ENCODE measurements at regions not wholly inside any gene's neighbourhood (a gene's known extent, or its start where the extent isn't known, plus 50 kb on each side); places are given as distances from the start of the nearest gene placed in this dataset.

GRCh38 chr3:145951441-145951840 lies 209.5 kb downstream of the PLOD2 start:
- no peaks in the 10 kb centered on the region for H3K27me3 ChIP-seq (ENCODE audit: control insufficient read depth in 2 of 2, insufficient read depth in 2 of 2, low read length in 2 of 2)
- H3K9ac ChIP-seq (ENCODE audit: insufficient read depth, low read length, poor library complexity, severe bottlenecking) = no peak overlapping the region
- TF ChIP-seq CTCF (IDR thresholded peaks at IDR 0.05) = no peak
- no peaks in the 10 kb centered on the region for H3K4me1 ChIP-seq (ENCODE audit: control insufficient read depth in 1 of 2, insufficient read depth in 2 of 2, low read length in 2 of 2)
- H3K4me3 ChIP-seq (replicated peaks in 1 of 3; ENCODE audit: low read depth in 2 of 3, low read length in 3 of 3) = no peak overlapping the region
- H3K27ac Mint-ChIP-seq = no peak overlapping the region
- H3K4me2 ChIP-seq (replicated peaks; ENCODE audit: extremely low read depth, low read length, poor library complexity, severe bottlenecking) = no peak overlapping the region
- H3K27ac ChIP-seq (ENCODE audit: low read depth in 1 of 2, low read length in 2 of 2) = no peak overlapping the region
- H4K20me1 ChIP-seq (ENCODE audit: insufficient read depth, low read length) = no peaks in the 10 kb centered on the region
- no peaks in the 10 kb centered on the region for H3K36me3 ChIP-seq (replicated peaks in 1 of 2; ENCODE audit: control insufficient read depth in 1 of 2, insufficient read depth in 2 of 2, low read length in 2 of 2)
- intact Hi-C loops (cut with micrococcal nuclease) = no loop called here
- no peak for DNase-seq
- no peaks in the 10 kb centered on the region for H3K36me3 Mint-ChIP-seq
- peaks cover 0 to 5% (median 2%) of the 10 kb centered on the region in 7 donors for H3K9me3 Mint-ChIP-seq
- WGBS (ENCODE audit: insufficient coverage) = no CpG with 5 or more reads among the region's 2 CpGs
- no peaks in the 10 kb centered on the region for H3K9me3 ChIP-seq (replicated peaks in 1 of 2; ENCODE audit: control insufficient read depth in 1 of 2, insufficient read depth in 1 of 2, low read length in 2 of 2)
- H3K4me1 Mint-ChIP-seq = no peaks in the 10 kb centered on the region
- H3K27me3 Mint-ChIP-seq (ENCODE audit: low read depth in 3 of 3) = no peaks in the 10 kb centered on the region
- no peak overlapping the region for H3K4me3 Mint-ChIP-seq
- no peak overlapping the region for H2AFZ ChIP-seq (ENCODE audit: insufficient read depth, low read depth, low read length, poor library complexity, severe bottlenecking)
- H3K79me2 ChIP-seq (ENCODE audit: insufficient read depth, low read length) = no peaks in the 10 kb centered on the region

GRCh38 chr3:145952536-145952935 lies 208.4 kb downstream of the PLOD2 start:
- no peaks in the 10 kb centered on the region for H3K9me3 ChIP-seq (replicated peaks in 1 of 2; ENCODE audit: control insufficient read depth in 1 of 2, insufficient read depth in 1 of 2, low read length in 2 of 2)
- 100% methylated on average over 1 of the region's 4 CpGs for WGBS (ENCODE audit: insufficient coverage)
- Mint-ChIP-seq H3K27ac (no peak overlapping the region), H3K9me3 (peaks cover 0 to 5% (median 2%) of the 10 kb centered on the region in 7 donors), H3K4me3 (no peak overlapping the region), H3K4me1 (no peaks in the 10 kb centered on the region), H3K36me3 (no peaks in the 10 kb centered on the region), H3K27me3 (ENCODE audit: low read depth in 3 of 3) (no peaks in the 10 kb centered on the region)
- H3K27me3 ChIP-seq (ENCODE audit: control insufficient read depth in 2 of 2, insufficient read depth in 2 of 2, low read length in 2 of 2) = no peaks in the 10 kb centered on the region
- no peaks in the 10 kb centered on the region for H3K79me2 ChIP-seq (ENCODE audit: insufficient read depth, low read length)
- H3K4me3 ChIP-seq (replicated peaks in 1 of 3; ENCODE audit: low read depth in 2 of 3, low read length in 3 of 3) = no peak overlapping the region
- H3K9ac ChIP-seq (ENCODE audit: insufficient read depth, low read length, poor library complexity, severe bottlenecking) = no peak overlapping the region
- H3K36me3 ChIP-seq (replicated peaks in 1 of 2; ENCODE audit: control insufficient read depth in 1 of 2, insufficient read depth in 2 of 2, low read length in 2 of 2) = no peaks in the 10 kb centered on the region
- no peak overlapping the region for H2AFZ ChIP-seq (ENCODE audit: insufficient read depth, low read depth, low read length, poor library complexity, severe bottlenecking)
- no peaks in the 10 kb centered on the region for H4K20me1 ChIP-seq (ENCODE audit: insufficient read depth, low read length)
- no peak overlapping the region for H3K27ac ChIP-seq (ENCODE audit: low read depth in 1 of 2, low read length in 2 of 2)
- intact Hi-C loops (cut with micrococcal nuclease) = no loop called here
- H3K4me1 ChIP-seq (ENCODE audit: control insufficient read depth in 1 of 2, insufficient read depth in 2 of 2, low read length in 2 of 2) = no peaks in the 10 kb centered on the region
- no peak for DNase-seq
- no peak for TF ChIP-seq CTCF (IDR thresholded peaks at IDR 0.05)
- no peak overlapping the region for H3K4me2 ChIP-seq (replicated peaks; ENCODE audit: extremely low read depth, low read length, poor library complexity, severe bottlenecking)

Data from CD14-positive monocyte (primary cell).